AG04450 (cell line): ENCODE measurements at regions not wholly inside any gene's neighbourhood (a gene's known extent, or its start where the extent isn't known, plus 50 kb on each side); places are given as distances from the start of the nearest gene placed in this dataset.

Experiments
- CTCF ChIA-PET: fragments of 300-600, 350-600 bp; formaldehyde crosslinking; extraction: SDS; loops from one replicate; lab custom pipeline; 2022; ENCODE audit warnings: antibody characterized with exemption, inconsistent platforms; lab: Charles Lee
- POLR2A ChIA-PET: fragments of 350-600 bp; formaldehyde crosslinking; extraction: SDS; loops from one replicate; lab custom pipeline; 2021; ENCODE audit warnings: antibody characterized with exemption, inconsistent platforms; lab: Yijun Ruan, JAX
- DNase-seq: peaks from one replicate; pipeline ENCODE4 v3.0.0-alpha.2; 2011; ENCODE audit warnings: low read depth, low spot score
- H3K27ac ChIP-seq: one replicate; pipeline ENCODE4 v1.5.1; 2012; ENCODE audit warnings: low read depth, low read length, control low read depth
- H3K27me3 ChIP-seq: one replicate; pipeline ENCODE4 v1.6.0; 2012; ENCODE audit warnings: low read length; ENCODE audit not compliant: control insufficient read depth, insufficient read depth
- H3K4me3 ChIP-seq: 2 replicates; pipeline ENCODE4 v1.5.1; 2011; ENCODE audit warnings: mild to moderate bottlenecking, low read depth, low read length, control low read depth
- H3K9me3 ChIP-seq: 2 replicates; pipeline ENCODE4 v1.5.1; 2012; ENCODE audit warnings: low read length; ENCODE audit not compliant: control insufficient read depth, insufficient read depth
- TF ChIP-seq, protein P1 (sequence below): IDR thresholded peaks from 2 replicates; pipeline ENCODE4 v1.5.1; 2011; ENCODE audit warnings: low read depth, low read length, control low read depth, inconsistent platforms

DNA sequence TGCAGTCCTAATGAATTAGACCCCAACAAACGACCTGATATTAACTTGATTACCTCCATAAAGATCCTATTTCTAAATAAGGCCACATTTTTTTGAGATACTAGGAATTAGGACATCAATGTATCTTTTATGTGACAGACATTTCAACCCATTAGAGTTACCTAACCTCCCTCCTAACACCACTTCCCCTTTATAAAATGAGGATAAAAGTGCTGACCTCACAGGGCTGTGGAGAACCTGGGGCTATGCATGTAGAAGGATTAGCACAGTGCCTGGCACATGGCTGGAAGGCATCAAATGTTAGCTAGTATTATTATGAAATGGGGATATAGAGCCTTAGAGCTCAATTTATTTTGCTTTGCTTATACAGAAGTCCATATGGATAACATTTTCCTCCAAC, 53.5 kb upstream of the LRRN1 start:
- ChIA-PET POLR2A (no interaction called here), CTCF (no interaction called here)
- no peak overlapping the region for H3K27ac ChIP-seq
- TF ChIP-seq, protein P1, sequence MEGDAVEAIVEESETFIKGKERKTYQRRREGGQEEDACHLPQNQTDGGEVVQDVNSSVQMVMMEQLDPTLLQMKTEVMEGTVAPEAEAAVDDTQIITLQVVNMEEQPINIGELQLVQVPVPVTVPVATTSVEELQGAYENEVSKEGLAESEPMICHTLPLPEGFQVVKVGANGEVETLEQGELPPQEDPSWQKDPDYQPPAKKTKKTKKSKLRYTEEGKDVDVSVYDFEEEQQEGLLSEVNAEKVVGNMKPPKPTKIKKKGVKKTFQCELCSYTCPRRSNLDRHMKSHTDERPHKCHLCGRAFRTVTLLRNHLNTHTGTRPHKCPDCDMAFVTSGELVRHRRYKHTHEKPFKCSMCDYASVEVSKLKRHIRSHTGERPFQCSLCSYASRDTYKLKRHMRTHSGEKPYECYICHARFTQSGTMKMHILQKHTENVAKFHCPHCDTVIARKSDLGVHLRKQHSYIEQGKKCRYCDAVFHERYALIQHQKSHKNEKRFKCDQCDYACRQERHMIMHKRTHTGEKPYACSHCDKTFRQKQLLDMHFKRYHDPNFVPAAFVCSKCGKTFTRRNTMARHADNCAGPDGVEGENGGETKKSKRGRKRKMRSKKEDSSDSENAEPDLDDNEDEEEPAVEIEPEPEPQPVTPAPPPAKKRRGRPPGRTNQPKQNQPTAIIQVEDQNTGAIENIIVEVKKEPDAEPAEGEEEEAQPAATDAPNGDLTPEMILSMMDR = no peak
- no peaks in the 10 kb centered on the region for H3K27me3 ChIP-seq
- H3K9me3 ChIP-seq = peaks cover 29% of the 10 kb centered on the region
- no peak overlapping the region for H3K4me3 ChIP-seq
- no peak for DNase-seq

DNA sequence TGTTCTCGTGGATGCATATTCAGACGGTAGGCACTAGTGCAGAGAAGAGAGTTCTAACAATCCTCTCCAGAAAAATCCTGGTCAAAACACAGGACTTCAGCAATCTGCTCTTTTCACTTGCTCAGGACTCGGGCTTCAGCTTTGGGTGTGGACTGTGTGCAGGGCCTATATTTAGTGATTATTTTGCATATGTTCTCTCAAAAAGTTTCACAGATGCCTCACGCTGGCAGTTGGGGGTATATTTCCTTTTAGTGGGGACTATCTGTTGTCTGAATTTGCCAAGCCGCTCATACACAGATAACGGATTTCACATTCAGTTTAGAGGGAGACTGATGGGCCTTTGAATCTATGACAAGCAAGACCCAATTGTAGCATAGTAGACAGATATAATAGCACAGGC, 54.4 kb upstream of the LRRN1 start:
- H3K27me3 ChIP-seq = no peaks in the 10 kb centered on the region
- H3K9me3 ChIP-seq = peaks cover 29% of the 10 kb centered on the region
- ChIA-PET POLR2A (no interaction called here), CTCF (no interaction called here)
- no peak for DNase-seq
- H3K27ac ChIP-seq = no peak overlapping the region
- TF ChIP-seq, protein P1 = no peak
- no peak overlapping the region for H3K4me3 ChIP-seq

DNA sequence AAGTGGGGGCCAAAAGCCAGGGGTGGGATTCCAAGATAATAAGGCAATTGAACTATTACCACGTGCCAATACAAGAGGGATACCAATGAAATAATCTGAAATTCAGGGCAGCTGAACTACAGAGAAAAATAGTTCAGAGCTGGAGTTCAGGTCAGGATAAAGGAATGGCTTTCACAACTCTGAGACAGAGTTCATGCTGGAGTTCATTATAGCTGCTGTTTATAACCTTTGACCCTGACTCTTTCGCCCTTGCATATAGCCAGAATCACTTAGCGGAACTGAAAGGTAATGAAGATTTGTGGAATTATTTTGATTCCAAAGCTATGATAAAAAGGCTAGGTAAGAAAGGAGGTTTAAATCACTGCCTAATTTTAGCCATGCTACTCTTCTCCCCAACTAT, 55.5 kb upstream of the LRRN1 start:
- ChIA-PET CTCF (no interaction called here), POLR2A (no interaction called here)
- H3K27ac ChIP-seq = no peak overlapping the region
- no peak overlapping the region for H3K4me3 ChIP-seq
- peaks cover 23% of the 10 kb centered on the region for H3K9me3 ChIP-seq
- TF ChIP-seq, protein P1 = no peak
- DNase-seq = no peak
- H3K27me3 ChIP-seq = no peaks in the 10 kb centered on the region

DNA sequence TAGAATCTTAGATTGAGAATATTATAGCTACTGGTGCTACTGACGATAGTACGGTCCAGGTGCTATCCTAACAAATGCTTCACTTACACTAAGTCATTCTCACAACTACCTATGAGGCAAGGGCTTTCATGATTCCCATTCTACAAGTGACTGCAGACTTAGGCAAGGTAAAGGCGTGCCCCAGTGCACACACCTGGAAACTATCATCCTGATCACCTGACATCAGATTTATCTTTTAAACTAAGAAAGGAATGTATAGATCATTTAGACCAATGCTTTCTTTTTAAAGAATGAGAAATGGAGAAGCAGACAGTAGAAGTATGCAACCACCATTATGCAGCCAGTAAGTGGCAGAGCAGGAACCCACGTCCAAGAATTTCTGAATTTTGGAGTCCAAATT, 59.2 kb upstream of the LRRN1 start:
- TF ChIP-seq, protein P1 = no peak
- Histone ChIP-seq H3K9me3 (peaks cover 37% of the 10 kb centered on the region), H3K27me3 (no peaks in the 10 kb centered on the region), H3K4me3 (no peak overlapping the region), H3K27ac (no peak overlapping the region)
- DNase-seq = no peak
- ChIA-PET CTCF (no interaction called here), POLR2A (no interaction called here)

DNA sequence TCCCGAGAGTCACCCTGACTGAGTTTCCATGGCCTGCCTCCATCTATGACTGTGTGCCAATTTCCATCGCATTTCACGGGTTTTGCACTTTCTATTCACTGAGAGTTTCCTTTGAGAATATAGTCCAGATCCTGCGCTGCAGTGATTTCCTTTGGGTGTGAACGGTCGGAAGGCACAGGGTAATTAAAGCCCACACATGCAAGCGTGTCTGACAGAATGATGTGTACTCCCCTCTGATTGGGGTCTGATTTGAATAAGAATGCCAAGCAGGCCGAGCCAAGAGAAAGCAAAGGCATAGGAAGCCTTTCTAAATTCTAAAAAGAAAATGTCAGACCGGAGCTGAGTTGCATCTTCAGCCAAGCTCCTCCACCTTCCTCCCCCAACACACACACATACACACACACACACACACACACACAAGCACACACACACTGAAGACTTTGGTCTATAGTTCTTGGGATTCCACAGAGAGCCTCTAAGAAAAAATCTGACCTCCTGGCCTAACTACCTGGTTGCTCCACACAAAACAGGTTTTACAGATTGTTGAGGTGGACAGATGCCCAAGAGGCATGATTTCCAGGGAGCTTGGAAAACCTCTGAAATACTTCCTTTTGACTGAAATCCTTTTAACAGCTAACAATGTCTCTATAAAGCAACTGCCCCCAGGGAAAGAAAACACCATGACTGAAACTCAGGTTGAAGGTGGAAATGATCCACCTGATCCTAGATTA, 59.7 kb upstream of the LRRN1 start:
- Histone ChIP-seq H3K4me3 (no peak overlapping the region), H3K27me3 (no peaks in the 10 kb centered on the region), H3K27ac (no peak overlapping the region), H3K9me3 (peaks cover 37% of the 10 kb centered on the region)
- no peak for DNase-seq
- ChIA-PET POLR2A (no interaction called here), CTCF (no interaction called here)
- TF ChIP-seq, protein P1 = no peak
